ENCODE measurements at regions not wholly inside any gene's neighbourhood (a gene's known extent, or its start where the extent isn't known, plus 50 kb on each side); places are given as distances from the start of the nearest gene placed in this dataset.

DNA sequence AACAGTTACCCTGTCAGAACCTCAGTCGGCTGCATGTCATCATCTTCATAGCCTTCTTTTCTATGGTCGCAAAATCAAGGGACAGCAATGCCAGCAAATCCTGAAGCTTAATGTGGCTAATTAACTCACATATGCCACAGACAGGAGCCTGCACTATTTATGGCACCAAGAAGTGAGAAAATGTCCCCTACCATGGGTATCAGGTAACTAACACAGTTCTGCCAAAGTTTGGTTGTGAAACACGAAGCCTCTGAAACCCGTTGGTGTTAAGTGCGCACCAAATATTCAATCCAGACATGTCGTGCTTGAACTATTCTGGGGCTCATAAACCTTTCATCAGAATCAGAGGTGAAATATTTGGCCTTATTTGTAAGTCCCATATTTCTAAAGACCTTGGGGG, 63.3 kb downstream of the EVX1 start:
- no peaks in the 10 kb centered on the region for H3K4me1 ChIP-seq
- intact Hi-C loops (cut with DNase I), result no loop called here
- WGBS, 2 donors, result 84 to 88% methylated on average over 6 of the region's 6 CpGs
- H3K27ac ChIP-seq, result no peak overlapping the region
- DNase-seq (no peak), ATAC-seq (no peak)
- TF ChIP-seq, protein P1, sequence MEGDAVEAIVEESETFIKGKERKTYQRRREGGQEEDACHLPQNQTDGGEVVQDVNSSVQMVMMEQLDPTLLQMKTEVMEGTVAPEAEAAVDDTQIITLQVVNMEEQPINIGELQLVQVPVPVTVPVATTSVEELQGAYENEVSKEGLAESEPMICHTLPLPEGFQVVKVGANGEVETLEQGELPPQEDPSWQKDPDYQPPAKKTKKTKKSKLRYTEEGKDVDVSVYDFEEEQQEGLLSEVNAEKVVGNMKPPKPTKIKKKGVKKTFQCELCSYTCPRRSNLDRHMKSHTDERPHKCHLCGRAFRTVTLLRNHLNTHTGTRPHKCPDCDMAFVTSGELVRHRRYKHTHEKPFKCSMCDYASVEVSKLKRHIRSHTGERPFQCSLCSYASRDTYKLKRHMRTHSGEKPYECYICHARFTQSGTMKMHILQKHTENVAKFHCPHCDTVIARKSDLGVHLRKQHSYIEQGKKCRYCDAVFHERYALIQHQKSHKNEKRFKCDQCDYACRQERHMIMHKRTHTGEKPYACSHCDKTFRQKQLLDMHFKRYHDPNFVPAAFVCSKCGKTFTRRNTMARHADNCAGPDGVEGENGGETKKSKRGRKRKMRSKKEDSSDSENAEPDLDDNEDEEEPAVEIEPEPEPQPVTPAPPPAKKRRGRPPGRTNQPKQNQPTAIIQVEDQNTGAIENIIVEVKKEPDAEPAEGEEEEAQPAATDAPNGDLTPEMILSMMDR (IDR thresholded peaks at IDR 0.05), result no peak
- H3K36me3 ChIP-seq, result no peaks in the 10 kb centered on the region
- H3K4me3 ChIP-seq, result no peak overlapping the region
- H3K27me3 ChIP-seq, result peaks cover 0 to 21% (median 0%) of the 10 kb centered on the region in 7 donors
- H3K9me3 ChIP-seq, result peaks cover 0 to 4% (median 0%) of the 10 kb centered on the region in 11 donors

- Histone ChIP-seq H3K27ac (no peak overlapping the region), H3K4me3 (no peak overlapping the region), H3K4me1 (peaks cover 0 to 14% (median 0%) of the 10 kb centered on the region in 9 donors), H3K36me3 (no peaks in the 10 kb centered on the region), H3K9me3 (no peaks in the 10 kb centered on the region), H3K27me3 (peaks cover 0 to 29% (median 5%) of the 10 kb centered on the region in 7 donors)
- WGBS, 2 donors, result 79 to 80% methylated on average over 4 of the region's 4 CpGs
- intact Hi-C loops (cut with DNase I), result no loop called here
- ATAC-seq, result no peak
- TF ChIP-seq, protein P1 (IDR thresholded peaks at IDR 0.05), result no peak
- DNase-seq, result no peak
Measured at GRCh38 chr7:27312820-27313219, 70.2 kb downstream of the EVX1 start.

DNA sequence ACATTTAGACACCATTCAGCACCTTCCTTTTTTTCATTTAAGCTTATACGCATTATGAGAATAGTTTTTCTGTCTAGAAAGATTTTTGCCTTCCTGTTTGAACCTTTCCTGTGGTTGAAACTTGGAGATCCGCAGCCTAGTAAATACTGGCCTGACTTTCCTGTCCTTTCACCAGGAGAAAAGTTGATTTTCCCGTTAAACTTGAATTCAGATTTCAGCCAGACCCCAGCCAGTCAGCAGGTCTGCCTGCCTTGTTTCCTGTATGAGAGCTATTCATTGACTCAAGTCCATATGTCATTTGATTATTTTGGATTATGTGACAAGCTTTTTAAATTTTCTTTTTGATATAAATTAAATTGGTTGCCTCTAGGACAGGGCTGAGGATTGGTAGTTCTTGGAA, 71.5 kb downstream of the EVX1 start:
- intact Hi-C loops (cut with DNase I), result no loop called here
- Histone ChIP-seq H3K4me3 (no peak overlapping the region), H3K4me1 (peaks cover 0 to 14% (median 0%) of the 10 kb centered on the region in 9 donors), H3K27ac (no peak overlapping the region), H3K27me3 (peaks cover 0 to 29% (median 5%) of the 10 kb centered on the region in 7 donors), H3K36me3 (no peaks in the 10 kb centered on the region), H3K9me3 (peaks cover 0 to 12% (median 0%) of the 10 kb centered on the region in 11 donors)
- ATAC-seq, result no peak
- WGBS, 2 donors, result 56 to 59% methylated on average over 3 of the region's 3 CpGs
- DNase-seq, result no peak
- TF ChIP-seq, protein P1 (IDR thresholded peaks at IDR 0.05), result no peak

DNA sequence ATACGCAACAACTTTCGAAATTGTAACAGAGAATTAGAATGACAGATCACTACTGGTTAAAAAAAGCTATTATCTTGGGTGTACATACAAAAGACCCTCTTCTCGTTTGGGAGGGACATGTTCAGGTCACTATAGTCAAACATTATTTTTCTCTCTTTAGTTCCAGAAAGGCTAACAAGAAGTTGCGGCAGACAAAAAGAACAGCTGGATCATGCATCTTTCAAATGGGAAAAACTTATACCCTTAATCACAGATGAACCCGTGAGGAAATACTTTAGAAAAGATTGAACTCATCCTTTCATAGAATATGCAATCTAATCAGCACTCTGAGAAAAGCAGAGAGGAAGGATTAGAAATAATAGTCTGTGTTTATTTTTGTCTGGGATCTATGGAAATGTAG, 72.5 kb downstream of the EVX1 start:
- Histone ChIP-seq H3K27ac (no peak overlapping the region), H3K4me3 (no peak overlapping the region), H3K36me3 (no peaks in the 10 kb centered on the region), H3K4me1 (peaks cover 0 to 14% (median 0%) of the 10 kb centered on the region in 9 donors), H3K27me3 (peaks cover 0 to 29% (median 5%) of the 10 kb centered on the region in 7 donors), H3K9me3 (peaks cover 0 to 19% (median 0%) of the 10 kb centered on the region in 11 donors)
- TF ChIP-seq, protein P1 (IDR thresholded peaks at IDR 0.05), result no peak
- intact Hi-C loops (cut with DNase I), result no loop called here
- DNase-seq (no peak), ATAC-seq (no peak)
- WGBS, 2 donors, result 59 to 71% methylated on average over 5 of the region's 5 CpGs
